ENCODE measurements at regions not wholly inside any gene's neighbourhood (a gene's known extent, or its start where the extent isn't known, plus 50 kb on each side); places are given as distances from the start of the nearest gene placed in this dataset.
"Not testable (repeated sequence)": the region's sequence is repeated elsewhere in the genome, so short reads cannot be mapped to it uniquely, and the experiment has no call there.

DNA sequence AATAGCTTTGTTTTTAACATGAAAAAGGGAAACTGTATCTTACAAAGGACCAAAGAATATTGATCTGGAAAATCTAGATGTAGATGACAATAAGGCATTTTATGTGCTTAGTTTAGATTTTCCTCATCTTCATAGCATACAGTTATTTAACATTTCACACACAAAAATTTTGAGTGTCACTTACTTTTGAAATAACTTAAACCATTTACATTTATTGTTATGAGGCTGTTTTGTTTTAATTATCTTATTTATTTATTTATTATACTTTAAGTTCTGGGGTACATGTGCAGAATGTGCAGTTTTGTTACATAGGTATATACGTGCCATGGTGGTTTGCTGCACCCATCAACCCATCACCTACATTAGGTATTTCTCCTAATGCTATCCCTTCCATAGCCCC, 1042.9 kb upstream of the NOVA1 start:
- H4K8ac ChIP-seq (ENCODE audit: low read depth in 2 of 2, low read length in 2 of 2); H2BK20ac ChIP-seq (ENCODE audit: low read depth, low read length); H2AK5ac ChIP-seq (ENCODE audit: low read depth, low read length); H3K79me1 ChIP-seq (ENCODE audit: low read depth in 1 of 2, low read length in 2 of 2); CTCF ChIA-PET; in situ Hi-C loops (cut with MboI; ENCODE audit: low sequenced_read_pairs); H3K4me1 ChIP-seq (ENCODE audit: control insufficient read depth, insufficient read depth, low read length); POLR2A ChIA-PET (ENCODE audit: unreplicated experiment); H3K27me3 ChIP-seq (ENCODE audit: control insufficient read depth, insufficient read depth, low read length); dilution Hi-C loops (cut with HindIII; ENCODE audit: low sequenced_read_pairs, unreplicated experiment); H4K91ac ChIP-seq (ENCODE audit: insufficient read depth, low read depth, low read length); H3K9me1 ChIP-seq (ENCODE audit: insufficient read depth, low read length); H3K18ac ChIP-seq (ENCODE audit: low read depth, low read length); ATAC-seq (ENCODE audit: low read depth); H2BK15ac ChIP-seq (ENCODE audit: low read depth, low read length); H2AK9ac ChIP-seq (replicated peaks; ENCODE audit: low read depth, low read length, poor library complexity); H3K9ac ChIP-seq (ENCODE audit: low read depth, low read length); H4K20me1 ChIP-seq (ENCODE audit: insufficient read depth, low read length); intact Hi-C loops (cut with micrococcal nuclease); H3K4me3 ChIP-seq (ENCODE audit: insufficient read depth, low read depth, low read length); H3K4me2 ChIP-seq (ENCODE audit: low read depth, low read length); BruUV-seq (replicated peaks); H4K5ac ChIP-seq (ENCODE audit: low read depth, low read length); H3K9me3 ChIP-seq (ENCODE audit: control insufficient read depth, insufficient read depth, low read length); DNase-seq; H3K23ac ChIP-seq (ENCODE audit: low read depth, low read length); H2AFZ ChIP-seq (replicated peaks; ENCODE audit: low read length, poor library complexity); H2BK120ac ChIP-seq (ENCODE audit: low read depth, low read length); H3K36me3 ChIP-seq (ENCODE audit: control insufficient read depth, insufficient read depth, low read length); H3K14ac ChIP-seq (replicated peaks; ENCODE audit: low read depth, low read length); H3K27ac ChIP-seq (ENCODE audit: insufficient read depth, low read length); H3K56ac ChIP-seq (ENCODE audit: extremely low read depth, insufficient read depth, low read length); H3K4ac ChIP-seq (ENCODE audit: low read depth, low read length); H2BK5ac ChIP-seq (ENCODE audit: low read depth, low read length, poor library complexity, severe bottlenecking): not testable (repeated sequence)
- no CpG with 5 or more reads among the region's 1 CpG for WGBS, 2 experiments (ENCODE audit: extremely low coverage in 2 of 2, insufficient read length in 1 of 2)

Data from IMR-90 (cell line).